ENCODE measurements at regions not wholly inside any gene's neighbourhood (a gene's known extent, or its start where the extent isn't known, plus 50 kb on each side); places are given as distances from the start of the nearest gene placed in this dataset.

- DNase-seq, result no peak
Observed at GRCh38 chr6:16855460-16855859, 94.2 kb upstream of the ATXN1 start.

DNA sequence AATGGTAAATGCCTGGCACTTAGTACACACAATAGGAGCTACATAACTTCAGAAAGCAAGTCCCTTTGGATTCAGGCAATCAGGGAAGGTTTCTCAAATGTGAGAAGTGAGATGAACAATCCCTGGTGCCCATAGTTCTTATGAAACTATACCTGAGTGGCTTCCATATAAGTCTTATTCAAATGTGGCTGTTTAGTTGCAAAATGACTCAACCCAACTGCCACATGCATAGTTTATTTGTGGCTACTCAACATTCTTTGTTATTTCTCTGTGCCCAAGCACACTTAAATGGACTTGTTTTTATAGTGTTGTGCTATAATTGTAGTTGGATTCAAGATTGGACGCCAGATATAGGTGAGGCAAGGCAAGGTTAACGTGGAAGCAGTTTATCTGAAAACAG lies 93.7 kb upstream of the ATXN1 start:
- DNase-seq, result no peak

DNA sequence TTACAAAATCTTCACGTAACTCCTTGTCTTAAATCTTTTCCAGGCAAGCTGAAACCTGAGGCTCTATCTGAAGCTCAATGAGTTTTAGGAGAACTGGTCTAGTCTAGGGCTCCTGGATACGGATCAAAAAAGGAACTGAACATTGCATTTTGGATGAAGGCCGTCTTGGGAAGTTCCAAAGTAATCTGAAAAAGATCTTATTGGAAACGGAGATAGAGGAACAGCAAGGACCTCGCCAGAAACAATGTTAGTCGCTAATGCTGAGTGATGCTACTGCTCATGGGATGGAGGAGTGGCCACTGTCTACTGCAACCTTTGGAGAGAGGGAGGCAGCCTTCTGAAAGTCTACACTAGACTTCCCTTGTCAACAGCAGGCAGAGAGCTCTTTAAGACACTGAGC lies 91.4 kb upstream of the ATXN1 start:
- DNase-seq, result no peak

GRCh38 chr6:16851758-16852157 lies 90.5 kb upstream of the ATXN1 start:
- no peak for DNase-seq

- no peak for DNase-seq
Observed at GRCh38 chr6:16851044-16851540, 89.8 kb upstream of the ATXN1 start.

- DNase-seq, result no peak
Observed at GRCh38 chr6:16850681-16851026, 89.4 kb upstream of the ATXN1 start.

GRCh38 chr6:16849988-16850680 lies 88.9 kb upstream of the ATXN1 start:
- peak in 1 of 51 donors; percentile 23 for DNase-seq

- DNase-seq, result peak in 1 of 51 donors; percentile 30
Observed at GRCh38 chr6:16849280-16849987, 88.2 kb upstream of the ATXN1 start.

DNA sequence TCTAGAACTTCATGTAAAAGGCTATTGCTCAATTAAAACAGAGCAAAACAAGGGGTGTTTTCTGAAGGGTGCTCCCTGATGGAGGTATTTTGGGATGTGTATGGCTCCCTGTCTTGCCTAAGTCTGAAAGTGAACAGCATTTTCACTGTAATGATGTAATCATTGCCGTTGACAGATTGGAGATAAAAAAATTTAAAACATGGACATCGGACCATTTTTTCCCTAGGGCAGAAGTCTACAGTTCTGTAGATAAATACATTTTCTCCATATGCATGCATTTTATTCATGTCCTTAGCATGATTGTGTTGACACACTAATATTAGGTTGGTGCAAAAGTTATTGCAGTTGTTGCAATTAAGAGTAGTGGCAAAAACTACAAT lies 85.1 kb upstream of the ATXN1 start:
- no peak for DNase-seq

- no peak for DNase-seq
Observed at GRCh38 chr6:16844183-16844582, 82.9 kb upstream of the ATXN1 start.

- no peak for DNase-seq
Observed at GRCh38 chr6:16842676-16843075, 81.4 kb upstream of the ATXN1 start.

DNA sequence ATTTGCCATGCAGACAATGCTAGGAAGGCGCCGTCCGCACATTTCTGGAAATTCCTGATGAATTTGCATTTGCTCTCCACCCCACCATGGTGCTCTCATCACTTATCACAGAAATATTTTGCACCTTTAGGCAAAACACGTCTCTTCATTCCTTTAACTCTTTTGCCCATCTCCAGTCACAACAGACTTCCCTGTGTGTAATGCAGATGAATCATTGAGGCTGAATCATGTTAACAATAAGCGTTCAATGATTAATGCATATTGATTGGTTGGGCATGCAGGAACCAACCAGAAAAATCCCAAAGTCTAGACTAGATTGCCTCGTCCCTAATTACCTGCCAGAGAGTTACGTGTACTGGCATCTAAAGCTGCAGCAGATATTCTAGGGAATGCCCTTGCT lies 80.0 kb upstream of the ATXN1 start:
- DNase-seq, result no peak

DNA sequence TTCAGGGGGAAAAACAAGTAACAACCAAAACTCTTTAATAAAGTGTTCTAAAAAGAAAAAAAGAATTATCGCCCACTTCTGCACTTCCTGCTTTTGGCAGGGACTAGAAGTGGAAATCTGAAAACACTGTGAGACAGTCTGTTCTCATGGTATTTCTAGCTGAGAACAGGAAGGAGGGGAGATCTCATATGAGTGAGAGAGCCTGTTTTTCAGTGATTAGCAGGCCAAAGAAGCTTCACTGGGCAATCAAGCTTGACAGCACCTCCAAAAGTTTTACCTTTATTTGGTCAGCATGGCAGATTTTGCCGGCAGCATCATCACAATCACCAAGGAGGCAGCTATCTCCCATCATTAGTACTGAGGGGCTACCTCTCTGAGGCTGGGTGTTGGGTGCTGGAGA lies 79.5 kb upstream of the ATXN1 start:
- DNase-seq, result peak in 1 of 51 donors; percentile 15

GRCh38 chr6:16840291-16840690 lies 79.0 kb upstream of the ATXN1 start:
- no peak for DNase-seq

GRCh38 chr6:16839631-16840179 lies 78.4 kb upstream of the ATXN1 start:
- no peak for DNase-seq

GRCh38 chr6:16837217-16837972 lies 76.1 kb upstream of the ATXN1 start:
- DNase-seq, result peak in 1 of 51 donors; percentile 37

- DNase-seq, result peak in 3 of 51 donors; percentile 3 to 46 (median 22)
Observed at GRCh38 chr6:16836144-16836981, 75.1 kb upstream of the ATXN1 start.

- no peak for DNase-seq
Observed at GRCh38 chr6:16834242-16834641, 73.0 kb upstream of the ATXN1 start.

DNA sequence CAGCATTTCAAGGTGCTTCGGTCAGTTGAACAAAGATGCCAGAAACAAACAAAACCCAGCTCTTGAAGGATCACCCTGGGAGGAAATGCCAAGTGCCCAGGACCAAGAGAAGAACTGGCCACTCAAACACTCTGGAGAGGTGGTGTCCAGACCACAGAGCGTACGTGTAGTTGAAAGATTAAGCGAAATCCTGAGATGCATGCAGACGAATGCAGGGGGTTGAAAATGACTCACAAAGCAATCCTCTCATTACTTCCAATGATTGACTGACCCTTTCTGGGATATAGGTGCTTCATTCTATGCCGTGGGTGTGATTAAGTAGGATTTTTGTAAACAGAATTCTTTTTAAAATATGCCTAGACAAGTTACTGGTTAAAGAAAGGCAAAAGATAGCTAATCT lies 71.5 kb upstream of the ATXN1 start:
- DNase-seq, result no peak

- no peak for DNase-seq
Observed at GRCh38 chr6:16832043-16832567, 70.8 kb upstream of the ATXN1 start.

- no peak for DNase-seq
Observed at GRCh38 chr6:16831136-16831535, 69.9 kb upstream of the ATXN1 start.
